Fibroblast of lung (primary cell): ENCODE measurements at regions not wholly inside any gene's neighbourhood (a gene's known extent, or its start where the extent isn't known, plus 50 kb on each side); places are given as distances from the start of the nearest gene placed in this dataset.

Experiments
- DNase-seq, 2 donors: peaks; one replicate each; pipeline versions ENCODE4 v3.0.0 to v3.0.0-alpha.2; 2010; ENCODE audit warnings: low read depth in 2 of 2
- H2AFZ ChIP-seq: 2 replicates; pipeline ENCODE4 v1.5.1; 2012; ENCODE audit warnings: low read length, control low read depth, inconsistent platforms
- H3K27ac ChIP-seq: 2 replicates; pipeline ENCODE4 v1.5.1; 2011; ENCODE audit warnings: low read length, control low read depth; ENCODE audit not compliant: insufficient read depth
- H3K27me3 ChIP-seq: 2 replicates; pipeline ENCODE4 v1.5.1; 2011; ENCODE audit warnings: mild to moderate bottlenecking, low read length; ENCODE audit not compliant: control insufficient read depth, insufficient read depth
- H3K36me3 ChIP-seq: 2 replicates; pipeline ENCODE4 v1.5.1; 2011; ENCODE audit warnings: low read length; ENCODE audit not compliant: control insufficient read depth, insufficient read depth
- H3K4me1 ChIP-seq: 2 replicates; pipeline ENCODE4 v1.5.1; 2011; ENCODE audit warnings: low read length; ENCODE audit not compliant: control insufficient read depth, insufficient read depth; ENCODE audit errors: extremely low read depth
- H3K4me2 ChIP-seq: 2 replicates; pipeline ENCODE4 v1.5.1; 2011; ENCODE audit warnings: low read length, control low read depth; ENCODE audit not compliant: insufficient read depth; ENCODE audit errors: extremely low read depth
- H3K4me3 ChIP-seq, 4 experiments: fragments of 200-600 bp in 1 of 4; sonication (generic) in 1 of 4; replicated peaks in 1 of 4; 2 replicates each; pipeline ENCODE4 v1.5.1; 2011 to 2016; ENCODE audit warnings: low read length in 4 of 4, low read depth in 3 of 4, mild to moderate bottlenecking in 3 of 4, control low read depth in 2 of 4, inconsistent platforms in 1 of 4, mixed read lengths in 1 of 4; ENCODE audit not compliant: insufficient read depth in 1 of 4; ENCODE audit errors: control extremely low read depth in 1 of 4
- H3K79me2 ChIP-seq: 2 replicates; pipeline ENCODE4 v1.5.1; 2012; ENCODE audit warnings: mild to moderate bottlenecking, low read length, inconsistent platforms; ENCODE audit not compliant: control insufficient read depth, insufficient read depth
- H3K9ac ChIP-seq: 2 replicates; pipeline ENCODE4 v1.5.1; 2011; ENCODE audit warnings: mild to moderate bottlenecking, low read length, control low read depth; ENCODE audit not compliant: insufficient read depth
- H3K9me3 ChIP-seq: 2 replicates; pipeline ENCODE4 v1.5.1; 2012; ENCODE audit warnings: low read depth, low read length; ENCODE audit not compliant: control insufficient read depth, insufficient read depth
- H4K20me1 ChIP-seq: 2 replicates; pipeline ENCODE4 v1.5.1; 2011; ENCODE audit warnings: low read length; ENCODE audit not compliant: control insufficient read depth, insufficient read depth; ENCODE audit errors: extremely low read depth
- EZH2 ChIP-seq: IDR thresholded peaks from 2 replicates; pipeline ENCODE4 v1.5.1; 2012; ENCODE audit warnings: low read length, control low read depth, mild to moderate bottlenecking; ENCODE audit errors: missing control alignments
- TF ChIP-seq, protein P1 (sequence below), 2 donors: IDR thresholded peaks in 1 of 2; conservative IDR thresholded peaks in 1 of 2; 1 replicate in 1 of 2; 2 replicates in 1 of 2; pipeline ENCODE4 v1.5.1; 2011 to 2012; ENCODE audit warnings: low read length in 2 of 2, control low read depth in 1 of 2, inconsistent platforms in 1 of 2, low read depth in 1 of 2, mild to moderate bottlenecking in 1 of 2

DNA sequence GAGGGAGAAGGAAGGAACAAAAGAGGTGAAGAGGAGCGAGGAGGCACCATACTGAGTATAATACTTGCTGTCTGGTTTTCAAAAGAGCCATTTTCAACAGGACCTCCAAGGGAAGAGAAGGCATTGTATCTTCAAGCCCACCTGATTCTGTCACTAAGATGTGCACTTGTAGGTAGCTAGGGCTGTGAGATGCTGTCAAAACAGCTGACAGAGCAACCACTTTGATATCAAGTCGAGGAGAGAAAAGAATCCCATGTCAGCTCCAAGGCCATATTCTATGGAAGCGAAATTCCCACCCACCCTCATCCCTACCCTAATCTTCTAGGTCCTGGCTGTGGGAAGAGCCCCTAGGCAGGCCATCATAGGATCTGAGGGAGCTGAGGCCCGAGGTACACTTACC is 70.9 kb upstream of the PRDM11 start:
- Histone ChIP-seq H3K4me3 (no peak overlapping the region), H4K20me1 (no peaks in the 10 kb centered on the region), H3K9ac (no peak overlapping the region), H2AFZ (no peak overlapping the region), H3K9me3 (no peaks in the 10 kb centered on the region), H3K79me2 (no peaks in the 10 kb centered on the region), H3K27ac (no peak overlapping the region), H3K36me3 (no peaks in the 10 kb centered on the region), H3K27me3 (peaks cover 5% of the 10 kb centered on the region), H3K4me2 (no peak overlapping the region), H3K4me1 (peaks cover 3% of the 10 kb centered on the region)
- DNase-seq = no peak
- TF ChIP-seq, protein P1, sequence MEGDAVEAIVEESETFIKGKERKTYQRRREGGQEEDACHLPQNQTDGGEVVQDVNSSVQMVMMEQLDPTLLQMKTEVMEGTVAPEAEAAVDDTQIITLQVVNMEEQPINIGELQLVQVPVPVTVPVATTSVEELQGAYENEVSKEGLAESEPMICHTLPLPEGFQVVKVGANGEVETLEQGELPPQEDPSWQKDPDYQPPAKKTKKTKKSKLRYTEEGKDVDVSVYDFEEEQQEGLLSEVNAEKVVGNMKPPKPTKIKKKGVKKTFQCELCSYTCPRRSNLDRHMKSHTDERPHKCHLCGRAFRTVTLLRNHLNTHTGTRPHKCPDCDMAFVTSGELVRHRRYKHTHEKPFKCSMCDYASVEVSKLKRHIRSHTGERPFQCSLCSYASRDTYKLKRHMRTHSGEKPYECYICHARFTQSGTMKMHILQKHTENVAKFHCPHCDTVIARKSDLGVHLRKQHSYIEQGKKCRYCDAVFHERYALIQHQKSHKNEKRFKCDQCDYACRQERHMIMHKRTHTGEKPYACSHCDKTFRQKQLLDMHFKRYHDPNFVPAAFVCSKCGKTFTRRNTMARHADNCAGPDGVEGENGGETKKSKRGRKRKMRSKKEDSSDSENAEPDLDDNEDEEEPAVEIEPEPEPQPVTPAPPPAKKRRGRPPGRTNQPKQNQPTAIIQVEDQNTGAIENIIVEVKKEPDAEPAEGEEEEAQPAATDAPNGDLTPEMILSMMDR (conservative IDR thresholded peaks at IDR 0.05 in 1 of 2, IDR thresholded peaks at IDR 0.05 in 1 of 2; ENCODE audit: low read depth in 1 of 2, low read length in 2 of 2) = no peak
- no peak for TF ChIP-seq EZH2

DNA sequence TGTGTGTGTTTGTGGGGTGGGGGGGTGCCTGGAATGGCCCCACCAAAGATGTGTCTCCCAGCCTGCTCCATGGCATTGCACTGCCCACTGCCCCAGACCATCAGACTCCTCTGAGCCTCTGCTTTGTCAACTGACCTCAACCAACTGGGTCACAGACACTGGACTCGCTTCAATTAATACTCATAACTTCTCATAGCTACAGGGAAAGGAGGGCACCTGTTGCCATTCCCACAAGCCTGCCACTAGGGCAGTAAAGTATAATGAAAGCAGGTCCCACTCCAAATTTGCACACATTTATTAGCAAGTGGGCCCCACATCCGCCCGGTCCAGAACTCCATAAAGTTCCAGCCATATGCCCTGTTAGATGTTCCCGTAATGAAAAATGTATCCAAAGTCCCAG is 70.5 kb upstream of the PRDM11 start:
- Histone ChIP-seq H3K4me1 (peaks cover 3% of the 10 kb centered on the region), H3K9ac (no peak overlapping the region), H3K4me3 (no peak overlapping the region), H3K27ac (no peak overlapping the region), H3K27me3 (peaks cover 3% of the 10 kb centered on the region), H3K4me2 (no peak overlapping the region), H3K79me2 (no peaks in the 10 kb centered on the region), H4K20me1 (no peaks in the 10 kb centered on the region), H3K9me3 (no peaks in the 10 kb centered on the region), H3K36me3 (no peaks in the 10 kb centered on the region), H2AFZ (no peak overlapping the region)
- no peak for DNase-seq
- TF ChIP-seq EZH2 = no peak
- TF ChIP-seq, protein P1 (conservative IDR thresholded peaks at IDR 0.05 in 1 of 2, IDR thresholded peaks at IDR 0.05 in 1 of 2; ENCODE audit: low read depth in 1 of 2, low read length in 2 of 2) = no peak

DNA sequence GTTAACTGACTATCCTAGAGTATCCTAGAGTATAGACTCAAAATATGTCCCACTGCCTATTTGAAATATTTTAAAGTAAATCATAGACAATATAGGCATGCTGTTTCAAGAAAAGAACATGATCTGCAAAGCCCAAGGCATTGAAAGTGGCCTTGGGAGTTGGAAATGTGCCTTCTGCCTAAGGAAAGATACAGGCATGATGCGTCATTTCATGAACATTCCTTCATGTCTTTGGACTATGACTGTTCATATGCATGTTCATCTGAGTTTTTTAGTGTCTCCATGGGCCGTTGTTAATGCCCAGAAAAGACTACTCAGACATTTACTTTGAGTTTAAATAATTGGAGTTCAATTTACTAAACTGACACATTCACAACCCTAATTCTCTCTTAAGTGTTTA is 69.7 kb upstream of the PRDM11 start:
- H3K4me1 ChIP-seq = peaks cover 3% of the 10 kb centered on the region
- no peak for DNase-seq
- peaks cover 3% of the 10 kb centered on the region for H3K27me3 ChIP-seq

More for the DNA sequence above, 69.7 kb upstream of the PRDM11 start:
- H3K4me2 ChIP-seq = no peak overlapping the region
- TF ChIP-seq, protein P1 (conservative IDR thresholded peaks at IDR 0.05 in 1 of 2, IDR thresholded peaks at IDR 0.05 in 1 of 2; ENCODE audit: low read depth in 1 of 2, low read length in 2 of 2) = no peak
- TF ChIP-seq EZH2 = no peak
- no peaks in the 10 kb centered on the region for H3K9me3 ChIP-seq
- no peak overlapping the region for H2AFZ ChIP-seq
- H3K27ac ChIP-seq = no peak overlapping the region
- no peak overlapping the region for H3K4me3 ChIP-seq
- H3K79me2 ChIP-seq = no peaks in the 10 kb centered on the region
- H4K20me1 ChIP-seq = no peaks in the 10 kb centered on the region
- H3K36me3 ChIP-seq = no peaks in the 10 kb centered on the region
- no peak overlapping the region for H3K9ac ChIP-seq
